ENCODE measurements at regions not wholly inside any gene's neighbourhood (a gene's known extent, or its start where the extent isn't known, plus 50 kb on each side); places are given as distances from the start of the nearest gene placed in this dataset.
"Not testable (repeated sequence)": the region's sequence is repeated elsewhere in the genome, so short reads cannot be mapped to it uniquely, and the experiment has no call there.

DNA sequence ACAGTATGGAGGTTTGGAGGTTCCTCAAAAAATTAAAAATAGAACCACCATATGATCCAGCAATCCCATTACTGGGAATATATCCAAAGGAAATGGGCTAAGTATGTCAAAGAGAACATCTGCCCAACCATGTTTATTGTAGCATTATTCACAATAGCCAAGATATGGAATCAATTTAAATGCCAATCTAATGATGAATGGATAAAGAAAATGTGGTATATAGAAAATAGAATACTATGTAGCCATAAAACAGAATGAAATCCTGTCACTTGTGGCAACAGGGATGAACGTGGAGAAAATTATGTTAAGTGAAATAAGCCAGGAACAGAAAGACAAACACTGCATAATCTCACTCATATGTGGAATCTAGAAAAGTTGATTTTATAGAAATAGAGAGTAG lies 201.7 kb upstream of the AJAP1 start:
- ATAC-seq, result no peak

GRCh38 chr1:4460052-4460451 lies 194.4 kb upstream of the AJAP1 start:
- no peak for ATAC-seq

- no peak for ATAC-seq
Measured at GRCh38 chr1:4460651-4461050, 193.8 kb upstream of the AJAP1 start.

- ATAC-seq, result no peak
Measured at GRCh38 chr1:4461726-4462290, 192.6 kb upstream of the AJAP1 start.

DNA sequence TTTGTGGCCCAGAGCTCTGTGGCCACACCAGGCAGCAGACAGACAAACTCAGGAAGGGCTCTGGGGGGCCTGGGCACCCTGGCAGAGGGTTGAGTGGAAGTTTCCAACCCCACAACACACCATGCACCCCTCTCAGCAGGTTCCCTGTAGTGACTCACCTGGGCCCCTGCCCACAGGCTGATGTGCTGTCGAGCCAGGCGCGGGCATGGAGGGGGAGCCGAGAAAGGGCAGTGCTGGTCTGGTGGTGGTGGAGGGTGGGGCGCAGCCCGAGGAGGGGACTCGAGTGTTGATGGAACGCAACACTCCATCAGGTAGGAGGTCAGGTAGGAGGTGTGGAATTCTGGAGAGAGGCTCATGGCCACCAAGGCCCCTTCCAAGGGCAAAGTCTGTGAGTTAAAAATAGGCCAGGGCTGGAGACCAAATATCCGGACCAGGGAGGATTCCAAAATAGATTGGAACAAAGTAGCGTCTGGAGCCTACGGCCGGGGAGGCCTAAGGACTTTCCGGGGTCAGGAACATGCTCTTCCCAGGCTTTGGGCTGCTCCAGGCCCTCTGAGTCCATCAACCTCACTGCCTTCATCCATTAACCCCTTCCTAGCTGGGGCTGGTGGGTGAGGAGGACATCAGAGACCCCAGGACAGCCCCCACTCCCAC lies 191.5 kb upstream of the AJAP1 start:
- no peak for ATAC-seq

GRCh38 chr1:4463631-4464030 lies 190.8 kb upstream of the AJAP1 start:
- ATAC-seq, result no peak

- ATAC-seq, result no peak
Measured at GRCh38 chr1:4464478-4464877, 189.9 kb upstream of the AJAP1 start.

DNA sequence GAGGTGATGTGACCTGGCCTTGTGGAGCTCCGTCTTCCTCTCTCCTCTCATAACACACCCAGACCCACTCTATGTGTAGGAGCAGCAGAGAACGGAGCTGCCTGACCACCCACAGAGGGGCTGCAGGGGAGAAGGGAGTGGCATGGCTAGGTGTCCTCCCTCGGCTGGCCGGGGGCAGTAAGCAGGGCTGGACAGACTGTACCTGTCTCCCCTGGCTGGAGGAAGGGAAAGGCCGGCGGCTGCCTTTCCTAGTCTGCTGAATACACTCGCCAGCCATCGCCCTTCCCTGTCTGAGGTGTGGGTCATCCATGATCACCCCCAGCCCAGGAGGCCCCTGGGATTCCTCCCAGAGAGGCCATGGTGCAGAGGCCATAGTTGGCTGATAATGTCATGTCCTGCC lies 187.2 kb upstream of the AJAP1 start:
- ATAC-seq, result no peak

DNA sequence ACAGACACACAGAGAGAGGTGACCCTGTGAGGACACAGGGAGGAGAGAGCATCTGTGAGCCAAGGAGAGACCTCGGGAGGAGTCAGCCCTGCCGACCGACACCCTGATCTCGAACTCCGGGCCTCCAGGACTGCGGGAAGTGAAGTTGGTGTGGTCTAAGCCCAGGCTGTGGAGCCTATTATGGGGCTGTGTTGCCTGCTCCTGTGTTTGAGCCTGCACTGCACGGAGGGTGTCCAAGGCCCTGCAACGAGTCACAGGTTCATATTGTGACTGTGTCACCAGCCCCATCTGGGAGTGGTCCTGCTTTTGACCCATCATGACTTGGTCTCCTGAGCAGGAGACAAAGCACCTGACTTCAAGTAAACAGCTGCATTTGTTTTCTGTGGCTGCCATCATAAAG lies 186.0 kb upstream of the AJAP1 start:
- ATAC-seq, result no peak

GRCh38 chr1:4468804-4469514 lies 185.4 kb upstream of the AJAP1 start:
- ATAC-seq, result no peak

- no peak for ATAC-seq
Measured at GRCh38 chr1:4476394-4476793, 178.0 kb upstream of the AJAP1 start.

- ATAC-seq, result no peak
Measured at GRCh38 chr1:4481451-4481850, 173.0 kb upstream of the AJAP1 start.

GRCh38 chr1:4482526-4482925 lies 171.9 kb upstream of the AJAP1 start:
- ATAC-seq, result no peak

DNA sequence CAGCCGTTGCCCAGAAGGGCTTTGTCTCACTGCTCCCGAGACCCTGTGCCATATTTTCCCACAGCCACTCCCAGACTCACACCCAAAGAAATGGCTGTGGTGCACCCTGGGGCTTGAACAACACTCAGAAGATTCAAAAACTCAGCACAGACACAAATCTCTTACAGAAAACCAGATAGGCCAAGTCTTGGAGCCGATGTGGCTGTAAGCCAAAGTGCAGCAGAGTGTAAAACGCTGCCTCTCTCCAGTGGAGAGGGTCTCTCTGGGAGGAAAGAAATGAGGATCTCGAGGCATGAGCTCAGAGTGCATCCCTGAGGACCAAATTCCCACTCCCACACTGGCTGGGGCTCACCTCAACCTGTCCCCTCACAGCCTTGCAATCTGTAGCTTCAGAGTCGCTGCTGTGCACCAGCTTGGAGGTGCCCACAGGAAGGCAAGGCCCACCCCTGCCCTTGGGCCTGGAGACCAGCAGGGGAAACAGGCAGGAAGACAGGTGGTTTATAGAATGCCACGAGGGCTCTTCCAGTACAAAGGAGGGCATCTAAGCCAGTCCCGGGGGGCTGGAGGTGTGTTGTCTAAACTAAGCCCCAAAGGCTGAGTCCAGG lies 171.3 kb upstream of the AJAP1 start:
- no peak for ATAC-seq

DNA sequence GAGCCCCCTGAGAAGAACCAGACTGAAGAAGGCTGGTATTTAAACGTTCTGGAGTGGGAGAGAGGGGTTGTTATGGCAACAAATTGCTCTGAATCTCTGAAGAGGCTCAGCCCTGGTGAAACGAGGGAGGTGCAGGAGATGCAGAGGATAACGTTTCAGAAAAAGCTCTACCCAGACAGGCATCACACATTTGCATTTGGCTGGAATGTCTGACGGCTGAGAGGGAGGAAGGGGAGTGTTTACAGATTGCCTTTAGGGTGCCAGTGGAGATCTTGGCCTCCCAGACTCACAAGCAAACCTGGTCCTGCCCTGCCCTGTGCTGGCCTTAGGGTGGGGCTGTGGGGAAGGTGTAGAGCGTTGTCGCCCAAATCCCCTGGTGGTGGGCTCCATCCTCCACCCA lies 169.0 kb upstream of the AJAP1 start:
- no peak for ATAC-seq

DNA sequence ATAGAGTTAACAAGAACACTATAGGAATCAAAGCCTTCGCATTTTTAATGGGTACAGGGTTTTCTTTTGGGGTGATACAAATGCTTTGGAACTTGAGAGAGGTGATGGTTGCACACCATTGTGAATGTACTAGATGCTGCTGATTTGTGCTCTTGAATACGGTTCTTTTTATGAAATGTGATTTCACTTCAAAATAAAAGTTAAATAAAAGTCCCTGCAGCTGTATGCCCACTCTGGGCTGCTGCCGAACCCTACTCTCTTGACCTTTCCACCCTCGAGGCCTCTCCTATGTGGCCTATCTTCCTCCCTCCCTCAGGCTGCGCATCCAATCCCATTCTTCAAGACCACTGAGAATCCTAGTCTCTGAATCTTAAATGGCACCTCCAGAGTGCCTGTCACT lies 168.5 kb upstream of the AJAP1 start:
- ATAC-seq, result no peak

DNA sequence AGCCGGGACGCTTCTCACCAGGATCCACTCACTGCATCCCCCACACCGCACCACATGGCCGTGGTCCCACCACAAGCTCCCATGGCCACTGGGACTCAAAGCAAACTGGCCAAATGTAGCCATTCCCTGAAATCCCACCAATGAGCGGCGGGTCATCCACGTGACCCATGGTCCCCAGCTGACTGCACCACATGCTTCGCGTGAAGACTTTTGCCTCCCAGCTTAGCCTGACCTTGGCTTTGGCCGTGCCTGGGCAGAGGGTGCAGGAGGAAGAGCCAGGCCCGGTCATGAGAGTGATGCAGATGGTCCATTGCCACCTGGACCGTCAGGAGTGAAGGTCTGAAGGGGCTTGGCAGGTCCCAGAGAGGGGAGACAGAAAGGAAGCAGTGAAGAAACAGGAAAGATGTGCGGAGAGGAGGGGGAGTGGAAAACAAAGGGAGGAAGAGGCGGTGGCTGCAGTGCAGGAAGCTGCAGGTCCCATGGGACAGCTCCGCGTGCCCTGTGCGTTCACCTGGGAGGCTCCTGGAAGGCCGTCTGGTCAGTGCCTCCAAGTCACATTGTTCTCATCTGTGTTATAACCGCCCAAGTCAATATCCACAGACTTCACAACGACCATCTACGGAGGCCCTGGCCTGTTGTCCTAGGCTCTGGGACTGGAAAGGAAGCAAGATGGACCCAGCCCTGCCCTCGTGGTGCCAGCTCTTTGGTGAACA lies 167.8 kb upstream of the AJAP1 start:
- no peak for ATAC-seq

- ATAC-seq, result no peak
Measured at GRCh38 chr1:4488018-4488417, 166.4 kb upstream of the AJAP1 start.

- no peak for ATAC-seq
Measured at GRCh38 chr1:4489486-4489885, 164.9 kb upstream of the AJAP1 start.

- not testable (repeated sequence) for ATAC-seq
Measured at GRCh38 chr1:4489992-4490391, 164.4 kb upstream of the AJAP1 start.

GRCh38 chr1:4494027-4494426 lies 160.4 kb upstream of the AJAP1 start:
- no peak for ATAC-seq

GRCh38 chr1:4494558-4494957 lies 159.9 kb upstream of the AJAP1 start:
- ATAC-seq, result no peak

DNA sequence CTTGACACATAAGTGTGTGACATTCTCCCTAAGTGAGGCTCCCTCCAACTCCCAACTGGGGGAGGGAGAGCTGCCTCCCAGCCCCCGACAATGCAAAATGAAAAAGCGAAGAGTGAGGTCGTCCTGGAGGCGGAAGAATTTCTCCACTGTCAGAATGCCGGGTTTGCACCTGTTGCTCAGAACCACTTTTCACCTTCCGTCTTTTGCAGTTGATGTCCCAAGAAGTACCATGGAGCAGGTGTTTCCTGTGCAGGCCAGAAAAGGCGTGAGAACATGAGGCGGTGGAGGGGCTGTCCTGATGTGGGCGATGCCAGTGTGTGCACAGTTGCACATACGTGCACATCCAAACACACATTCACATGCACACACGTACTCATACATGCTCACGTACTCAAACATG lies 158.6 kb upstream of the AJAP1 start:
- ATAC-seq, result no peak
